ENCODE measurements at regions not wholly inside any gene's neighbourhood (a gene's known extent, or its start where the extent isn't known, plus 50 kb on each side); places are given as distances from the start of the nearest gene placed in this dataset.
"Not testable (repeated sequence)": the region's sequence is repeated elsewhere in the genome, so short reads cannot be mapped to it uniquely, and the experiment has no call there.

DNA sequence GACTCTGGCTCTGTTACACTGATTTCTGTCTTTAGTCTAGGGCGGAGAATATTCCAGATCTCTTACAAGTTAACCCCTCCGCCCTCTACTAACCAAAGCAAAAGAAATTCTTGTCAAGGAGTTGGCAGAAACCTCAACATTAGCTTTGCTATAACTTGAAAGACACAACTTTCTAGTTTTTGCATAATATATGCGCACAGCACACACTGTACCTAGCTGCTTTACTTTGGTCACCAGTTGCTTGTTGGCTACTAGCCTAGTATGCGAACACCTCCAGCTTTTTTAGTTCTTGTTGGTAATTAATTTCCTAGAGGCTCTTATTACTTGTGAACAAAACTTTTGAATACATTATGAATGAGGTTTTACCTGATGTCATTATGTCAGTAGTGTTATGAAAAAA, 348.8 kb upstream of the C2CD4B start:
- WGBS, 5 donors, result 40 to 75% (median 65%) methylated on average over 4 of the region's 4 CpGs
- Histone ChIP-seq H3K4me1 (peaks cover 0 to 17% (median 0%) of the 10 kb centered on the region in 4 donors), H3K36me3 (no peaks in the 10 kb centered on the region), H3K4me3 (no peak overlapping the region), H3K27ac (no peak overlapping the region), H3K27me3 (no peaks in the 10 kb centered on the region), H3K9me3 (no peaks in the 10 kb centered on the region)
- TF ChIP-seq POLR2A (IDR thresholded peaks at IDR 0.05) (no peak), POLR2AphosphoS5 (IDR thresholded peaks at IDR 0.05) (no peak), EP300 (IDR thresholded peaks at IDR 0.05) (no peak)
- TF ChIP-seq, protein P1, sequence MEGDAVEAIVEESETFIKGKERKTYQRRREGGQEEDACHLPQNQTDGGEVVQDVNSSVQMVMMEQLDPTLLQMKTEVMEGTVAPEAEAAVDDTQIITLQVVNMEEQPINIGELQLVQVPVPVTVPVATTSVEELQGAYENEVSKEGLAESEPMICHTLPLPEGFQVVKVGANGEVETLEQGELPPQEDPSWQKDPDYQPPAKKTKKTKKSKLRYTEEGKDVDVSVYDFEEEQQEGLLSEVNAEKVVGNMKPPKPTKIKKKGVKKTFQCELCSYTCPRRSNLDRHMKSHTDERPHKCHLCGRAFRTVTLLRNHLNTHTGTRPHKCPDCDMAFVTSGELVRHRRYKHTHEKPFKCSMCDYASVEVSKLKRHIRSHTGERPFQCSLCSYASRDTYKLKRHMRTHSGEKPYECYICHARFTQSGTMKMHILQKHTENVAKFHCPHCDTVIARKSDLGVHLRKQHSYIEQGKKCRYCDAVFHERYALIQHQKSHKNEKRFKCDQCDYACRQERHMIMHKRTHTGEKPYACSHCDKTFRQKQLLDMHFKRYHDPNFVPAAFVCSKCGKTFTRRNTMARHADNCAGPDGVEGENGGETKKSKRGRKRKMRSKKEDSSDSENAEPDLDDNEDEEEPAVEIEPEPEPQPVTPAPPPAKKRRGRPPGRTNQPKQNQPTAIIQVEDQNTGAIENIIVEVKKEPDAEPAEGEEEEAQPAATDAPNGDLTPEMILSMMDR (IDR thresholded peaks at IDR 0.05), result no peak
- intact Hi-C loops (cut with DNase I; ENCODE audit: low total_unique reads), result no loop called here
- DNase-seq, result no peak

GRCh38 chr15:62515696-62516395, 350.8 kb upstream of the C2CD4B start:
- DNase-seq, result no peak
- peaks cover 0 to 14% (median 0%) of the 10 kb centered on the region in 4 donors for H3K4me1 ChIP-seq
- H3K9me3 ChIP-seq, result no peaks in the 10 kb centered on the region
- no peak overlapping the region for H3K4me3 ChIP-seq
- WGBS, 5 donors, result 84 to 96% (median 95%) methylated on average over 7 of the region's 7 CpGs
- no peaks in the 10 kb centered on the region for H3K36me3 ChIP-seq
- no peaks in the 10 kb centered on the region for H3K27me3 ChIP-seq
- intact Hi-C loops (cut with DNase I; ENCODE audit: low total_unique reads), result no loop called here
- TF ChIP-seq POLR2A (IDR thresholded peaks at IDR 0.05), result no peak
- TF ChIP-seq, protein P1 (IDR thresholded peaks at IDR 0.05), result no peak
- TF ChIP-seq POLR2AphosphoS5 (IDR thresholded peaks at IDR 0.05), result no peak
- TF ChIP-seq EP300 (IDR thresholded peaks at IDR 0.05), result no peak
- H3K27ac ChIP-seq, result no peak overlapping the region

DNA sequence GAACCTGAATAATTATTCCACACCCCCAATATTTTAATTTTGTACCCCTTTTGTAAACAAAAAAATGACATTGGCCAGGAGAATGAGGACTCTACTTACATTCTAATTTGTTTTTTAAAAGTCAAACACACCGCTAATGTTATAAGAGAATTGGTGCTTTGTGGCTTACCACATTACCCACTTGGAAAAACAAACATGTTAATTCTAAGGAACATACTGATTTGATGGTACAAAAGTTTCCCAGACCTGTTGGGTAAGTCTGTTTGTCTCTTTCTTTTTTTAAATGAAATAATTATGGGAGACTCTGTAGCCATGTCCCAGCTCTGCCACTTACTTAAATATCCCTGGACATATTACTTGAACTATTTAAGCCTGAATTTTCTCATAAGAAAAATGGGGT, 352.5 kb upstream of the C2CD4B start:
- no peaks in the 10 kb centered on the region for H3K9me3 ChIP-seq
- H3K4me1 ChIP-seq, result peaks cover 0 to 14% (median 0%) of the 10 kb centered on the region in 4 donors
- intact Hi-C loops (cut with DNase I; ENCODE audit: low total_unique reads), result no loop called here
- no peak overlapping the region for H3K4me3 ChIP-seq
- no peaks in the 10 kb centered on the region for H3K27me3 ChIP-seq
- TF ChIP-seq POLR2AphosphoS5 (IDR thresholded peaks at IDR 0.05) (no peak), EP300 (IDR thresholded peaks at IDR 0.05) (no peak), POLR2A (IDR thresholded peaks at IDR 0.05) (no peak)
- TF ChIP-seq, protein P1 (IDR thresholded peaks at IDR 0.05), result no peak
- no peak for DNase-seq
- no peak overlapping the region for H3K27ac ChIP-seq
- WGBS, 5 donors, result 29 to 76% (median 50%) methylated on average over 1 of the region's 1 CpG
- no peaks in the 10 kb centered on the region for H3K36me3 ChIP-seq

GRCh38 chr15:62518666-62519065, 353.6 kb upstream of the C2CD4B start:
- H3K36me3 ChIP-seq; H3K9me3 ChIP-seq; H3K27me3 ChIP-seq; H3K4me3 ChIP-seq; intact Hi-C loops (cut with DNase I; ENCODE audit: low total_unique reads); H3K4me1 ChIP-seq; H3K27ac ChIP-seq; DNase-seq: not testable (repeated sequence)
- 91 to 98% (median 93%) methylated on average over 6 of the region's 6 CpGs for WGBS, 5 donors

DNA sequence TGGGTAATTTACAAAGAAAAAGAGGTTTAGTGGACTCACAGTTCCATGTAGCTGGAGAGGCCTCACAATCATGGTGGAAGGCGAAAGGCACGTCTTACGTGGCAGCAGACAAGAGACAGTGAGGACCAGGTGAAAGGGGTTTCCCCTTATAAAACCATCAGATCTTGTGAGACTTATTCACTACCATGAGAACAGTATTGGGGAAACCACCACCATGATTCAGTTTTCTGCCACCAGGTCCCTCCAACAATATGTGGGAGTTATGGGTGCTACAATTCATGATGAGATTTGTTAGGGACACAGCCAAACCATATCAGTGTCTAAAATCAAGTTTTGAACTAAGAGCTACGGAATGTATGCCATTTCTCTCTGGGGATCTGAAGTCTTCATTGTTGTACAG, 354.8 kb upstream of the C2CD4B start:
- H3K27ac ChIP-seq, result no peak overlapping the region
- H3K36me3 ChIP-seq, result no peaks in the 10 kb centered on the region
- H3K4me1 ChIP-seq, result no peaks in the 10 kb centered on the region
- H3K9me3 ChIP-seq, result no peaks in the 10 kb centered on the region
- TF ChIP-seq EP300 (IDR thresholded peaks at IDR 0.05) (no peak), POLR2A (IDR thresholded peaks at IDR 0.05) (no peak)
- 69 to 94% (median 79%) methylated on average over 4 of the region's 4 CpGs for WGBS, 5 donors
- H3K4me3 ChIP-seq, result no peak overlapping the region
- H3K27me3 ChIP-seq, result no peaks in the 10 kb centered on the region
- intact Hi-C loops (cut with DNase I; ENCODE audit: low total_unique reads), result no loop called here
- DNase-seq, result no peak
